Testis (tissue), 2 donors: ENCODE measurements at regions not wholly inside any gene's neighbourhood (a gene's known extent, or its start where the extent isn't known, plus 50 kb on each side); places are given as distances from the start of the nearest gene placed in this dataset.

Source experiments
- DNase-seq: peaks from one replicate; pipeline ENCODE4 v3.0.0-alpha.2; 2019
- H3K27ac ChIP-seq, 2 donors: fragments of 200-600 bp; sonication (generic); one replicate each; pipeline ENCODE4 v1.5.1; 2019
- H3K27me3 ChIP-seq: fragments of 200-600 bp; sonication (generic); one replicate; pipeline ENCODE4 v1.5.1; 2019
- H3K36me3 ChIP-seq: fragments of 200-600 bp; sonication (generic); one replicate; pipeline ENCODE4 v1.5.1; 2017; ENCODE audit warnings: low read depth; ENCODE audit errors: missing control alignments
- H3K4me1 ChIP-seq: fragments of 200-600 bp; sonication (generic); one replicate; pipeline ENCODE4 v1.5.1; 2019
- H3K4me3 ChIP-seq, 2 donors: fragments of 200-600 bp; sonication (generic); one replicate each; pipeline ENCODE4 v1.5.1; 2017 to 2019
- H3K9me3 ChIP-seq: fragments of 200-600 bp; sonication (generic); one replicate; pipeline ENCODE4 v1.5.1; 2017
- POLR2A ChIP-seq: fragments of 450-650 bp; IDR thresholded peaks from one replicate; pipeline ENCODE4 v1.6.1; 2017; ENCODE audit warnings: antibody characterized with exemption, mild to moderate bottlenecking, moderate library complexity
- WGBS, 2 donors: methylation state at CpG; one replicate each; pipeline ENCODE4 v1.1.5; 2018; 5-methylcytosine and 5-hydroxymethylcytosine counted together
- intact Hi-C: fragments of 100-400 bp; cut with DNase I; formaldehyde crosslinking; loops from one replicate; pipeline ENCODE4 v1.15.1; 2023; ENCODE audit warnings: low total_unique reads
- TF ChIP-seq, protein P1 (sequence below), 3 experiments: fragments of 450-650 bp in 2 of 3; fragments of 200-600 bp in 1 of 3; sonication (generic) in 1 of 3; IDR thresholded peaks; one replicate each; pipeline ENCODE4 v1.5.1; 2016 to 2019; ENCODE audit warnings: antibody characterized with exemption in 3 of 3, mild to moderate bottlenecking in 2 of 3, moderate library complexity in 1 of 3

DNA sequence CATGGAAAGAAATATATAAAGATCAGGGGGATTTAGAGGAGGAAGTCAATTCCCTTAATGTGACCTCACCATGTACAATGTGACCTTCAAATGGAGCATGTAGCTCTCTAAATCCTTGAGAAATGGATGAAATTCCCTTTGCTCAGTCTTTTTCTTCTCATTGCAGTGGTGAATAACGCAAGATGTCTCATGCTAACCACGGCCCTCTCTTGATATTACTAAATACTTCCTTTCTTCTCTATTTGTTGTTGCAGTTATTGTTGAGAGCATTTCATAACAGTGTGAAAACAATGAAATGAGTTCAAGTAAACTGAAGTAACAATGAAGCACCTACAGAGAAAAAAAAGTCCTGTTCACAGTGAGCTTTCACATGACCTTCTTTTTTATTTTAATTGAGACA, 55.6 kb downstream of the ZNF281 start:
- Histone ChIP-seq H3K9me3 (no peaks in the 10 kb centered on the region), H3K27me3 (no peaks in the 10 kb centered on the region), H3K27ac (no peak overlapping the region), H3K36me3 (no peaks in the 10 kb centered on the region), H3K4me1 (no peaks in the 10 kb centered on the region), H3K4me3 (no peak overlapping the region)
- no peak for DNase-seq
- intact Hi-C loops: no loop called here
- 56 to 74% methylated on average over 2 of the region's 2 CpGs for WGBS, 2 donors
- TF ChIP-seq POLR2A: no peak
- TF ChIP-seq, protein P1, sequence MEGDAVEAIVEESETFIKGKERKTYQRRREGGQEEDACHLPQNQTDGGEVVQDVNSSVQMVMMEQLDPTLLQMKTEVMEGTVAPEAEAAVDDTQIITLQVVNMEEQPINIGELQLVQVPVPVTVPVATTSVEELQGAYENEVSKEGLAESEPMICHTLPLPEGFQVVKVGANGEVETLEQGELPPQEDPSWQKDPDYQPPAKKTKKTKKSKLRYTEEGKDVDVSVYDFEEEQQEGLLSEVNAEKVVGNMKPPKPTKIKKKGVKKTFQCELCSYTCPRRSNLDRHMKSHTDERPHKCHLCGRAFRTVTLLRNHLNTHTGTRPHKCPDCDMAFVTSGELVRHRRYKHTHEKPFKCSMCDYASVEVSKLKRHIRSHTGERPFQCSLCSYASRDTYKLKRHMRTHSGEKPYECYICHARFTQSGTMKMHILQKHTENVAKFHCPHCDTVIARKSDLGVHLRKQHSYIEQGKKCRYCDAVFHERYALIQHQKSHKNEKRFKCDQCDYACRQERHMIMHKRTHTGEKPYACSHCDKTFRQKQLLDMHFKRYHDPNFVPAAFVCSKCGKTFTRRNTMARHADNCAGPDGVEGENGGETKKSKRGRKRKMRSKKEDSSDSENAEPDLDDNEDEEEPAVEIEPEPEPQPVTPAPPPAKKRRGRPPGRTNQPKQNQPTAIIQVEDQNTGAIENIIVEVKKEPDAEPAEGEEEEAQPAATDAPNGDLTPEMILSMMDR (IDR thresholded peaks at IDR 0.05): no peak

DNA sequence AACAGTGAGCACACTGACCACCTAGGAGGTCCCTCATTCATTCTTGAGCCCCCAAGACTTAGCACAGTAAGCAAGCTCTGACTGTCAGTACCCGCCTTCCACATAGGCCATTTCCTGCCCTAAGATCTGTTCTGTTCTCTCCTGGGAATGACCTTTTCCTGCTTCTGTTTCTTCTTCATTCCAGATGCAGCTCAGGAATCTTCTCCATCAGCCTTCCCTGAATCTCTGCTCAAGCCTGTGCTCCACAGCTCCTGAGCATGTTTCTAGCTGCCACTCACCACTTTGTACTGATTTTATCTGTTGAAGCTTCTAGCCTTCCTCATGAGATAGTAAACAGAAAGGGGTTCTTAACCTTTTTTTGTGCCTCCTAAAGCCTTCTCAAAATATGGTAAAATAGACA, 56.6 kb downstream of the ZNF281 start:
- 83 to 85% methylated on average over 1 of the region's 1 CpG for WGBS, 2 donors

GRCh38 chr1:200351826-200352549, 57.8 kb downstream of the ZNF281 start:
- TF ChIP-seq POLR2A: no peak
- TF ChIP-seq, protein P1 (IDR thresholded peaks at IDR 0.05): no peak
- H3K27me3 ChIP-seq: no peaks in the 10 kb centered on the region
- H3K36me3 ChIP-seq: no peaks in the 10 kb centered on the region
- H3K27ac ChIP-seq: no peak overlapping the region
- intact Hi-C loops: no loop called here
- H3K4me3 ChIP-seq: no peak overlapping the region
- no peak for DNase-seq
- H3K9me3 ChIP-seq: no peaks in the 10 kb centered on the region
- WGBS, 2 donors: 54 to 59% methylated on average over 4 of the region's 4 CpGs
- H3K4me1 ChIP-seq: no peaks in the 10 kb centered on the region

More for the DNA sequence above, 56.6 kb downstream of the ZNF281 start:
- no peak overlapping the region for H3K27ac ChIP-seq
- TF ChIP-seq POLR2A: no peak
- TF ChIP-seq, protein P1 (IDR thresholded peaks at IDR 0.05): no peak
- no peaks in the 10 kb centered on the region for H3K36me3 ChIP-seq
- no peaks in the 10 kb centered on the region for H3K27me3 ChIP-seq
- no peaks in the 10 kb centered on the region for H3K9me3 ChIP-seq
- no peaks in the 10 kb centered on the region for H3K4me1 ChIP-seq
- no peak overlapping the region for H3K4me3 ChIP-seq
- intact Hi-C loops: no loop called here
- no peak for DNase-seq

DNA sequence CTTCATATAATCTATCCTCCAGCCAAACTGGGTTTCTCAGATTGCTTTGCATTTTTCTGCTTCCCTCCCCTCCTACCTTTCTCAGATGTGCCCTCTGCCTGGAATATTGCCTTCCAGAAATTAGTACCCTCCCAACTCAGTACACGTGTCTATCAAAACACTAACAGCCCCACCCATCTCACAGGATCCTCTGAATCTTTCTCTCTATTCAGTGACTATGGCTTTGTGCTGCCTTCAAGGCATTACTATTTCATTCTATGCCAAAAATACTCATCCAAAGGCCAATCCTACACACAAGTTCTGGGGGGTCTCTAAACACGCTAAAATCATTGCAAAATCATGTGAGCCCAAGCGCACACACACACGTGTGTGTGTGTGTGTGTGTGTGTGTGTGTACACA, 58.4 kb downstream of the ZNF281 start:
- no peaks in the 10 kb centered on the region for H3K27me3 ChIP-seq
- H3K9me3 ChIP-seq: no peaks in the 10 kb centered on the region
- DNase-seq: no peak
- H3K4me3 ChIP-seq: no peak overlapping the region
- H3K4me1 ChIP-seq: no peaks in the 10 kb centered on the region
- no peak for TF ChIP-seq POLR2A
- TF ChIP-seq, protein P1 (IDR thresholded peaks at IDR 0.05): no peak
- H3K27ac ChIP-seq: no peak overlapping the region
- no peaks in the 10 kb centered on the region for H3K36me3 ChIP-seq
- 77 to 83% methylated on average over 4 of the region's 4 CpGs for WGBS, 2 donors
- intact Hi-C loops: no loop called here

GRCh38 chr1:200346700-200347099, 63.1 kb downstream of the ZNF281 start:
- H3K27ac ChIP-seq: no peak overlapping the region
- no peaks in the 10 kb centered on the region for H3K36me3 ChIP-seq
- intact Hi-C loops: no loop called here
- no peaks in the 10 kb centered on the region for H3K27me3 ChIP-seq
- H3K4me1 ChIP-seq: no peaks in the 10 kb centered on the region
- no peak overlapping the region for H3K4me3 ChIP-seq
- WGBS, 2 donors: 54 to 68% methylated on average over 9 of the region's 9 CpGs
- no peaks in the 10 kb centered on the region for H3K9me3 ChIP-seq
- no peak for DNase-seq
- TF ChIP-seq, protein P1 (IDR thresholded peaks at IDR 0.05): no peak
